Hematopoietic multipotent progenitor cell treated with erythropoietin and hydrocortisone succinate and interleukin-3 and kit ligand, for 17 days (in vitro differentiated cells): ENCODE measurements at regions not wholly inside any gene's neighbourhood (a gene's known extent, or its start where the extent isn't known, plus 50 kb on each side); places are given as distances from the start of the nearest gene placed in this dataset.
"Not testable (repeated sequence)": the region's sequence is repeated elsewhere in the genome, so short reads cannot be mapped to it uniquely, and the experiment has no call there.

Experiments
- DNase-seq: peaks from one replicate; pipeline ENCODE4 v3.0.0-alpha.2; 2015; ENCODE audit warnings: low spot score

GRCh38 chr7:46625032-46625431, 704.0 kb upstream of the IGFBP3 start:
- no peak for DNase-seq

GRCh38 chr7:46622251-46622650, 701.2 kb upstream of the IGFBP3 start:
- no peak for DNase-seq

GRCh38 chr7:46619723-46620310, 698.7 kb upstream of the IGFBP3 start:
- DNase-seq = no peak

DNA sequence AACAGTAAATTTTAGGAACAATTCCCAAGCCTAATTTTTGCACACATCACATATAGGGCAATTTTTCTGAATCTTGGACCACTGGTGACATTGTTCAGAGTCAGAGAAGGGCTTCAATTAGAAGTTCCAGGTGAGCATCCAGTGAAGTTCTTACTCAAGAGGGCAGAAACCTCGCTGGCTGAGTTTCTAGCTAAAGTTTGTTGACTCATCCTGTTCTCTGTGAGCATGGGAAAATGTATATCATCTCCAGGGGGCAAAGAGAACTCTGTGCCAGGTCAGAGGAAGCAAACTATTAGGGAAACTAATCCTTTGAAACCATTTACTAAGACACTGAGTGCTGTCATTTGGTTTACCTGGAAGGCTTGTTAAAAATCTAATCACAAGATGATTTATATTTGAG, 695.6 kb upstream of the IGFBP3 start:
- DNase-seq = no peak

DNA sequence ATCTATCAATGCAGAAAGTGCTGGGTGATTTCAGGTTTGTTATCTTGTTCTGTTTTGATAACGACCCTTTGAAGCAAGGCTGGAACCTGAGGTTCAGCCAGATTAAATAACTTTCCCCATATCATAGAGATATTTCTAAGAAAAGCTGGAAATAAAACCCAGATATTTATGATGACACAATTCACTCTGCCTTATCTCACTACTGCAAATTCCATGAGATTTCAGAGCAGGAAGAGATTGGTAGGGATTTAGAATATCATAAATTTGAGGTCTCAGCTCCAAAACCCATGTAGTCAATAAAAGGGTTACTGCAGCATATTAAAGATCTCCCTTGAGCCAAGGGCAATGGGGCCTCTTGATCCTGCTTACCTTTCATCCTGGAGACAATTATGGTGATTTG, 692.5 kb upstream of the IGFBP3 start:
- no peak for DNase-seq

GRCh38 chr7:46613116-46613515, 692.0 kb upstream of the IGFBP3 start:
- no peak for DNase-seq

GRCh38 chr7:46611508-46611907, 690.4 kb upstream of the IGFBP3 start:
- no peak for DNase-seq

DNA sequence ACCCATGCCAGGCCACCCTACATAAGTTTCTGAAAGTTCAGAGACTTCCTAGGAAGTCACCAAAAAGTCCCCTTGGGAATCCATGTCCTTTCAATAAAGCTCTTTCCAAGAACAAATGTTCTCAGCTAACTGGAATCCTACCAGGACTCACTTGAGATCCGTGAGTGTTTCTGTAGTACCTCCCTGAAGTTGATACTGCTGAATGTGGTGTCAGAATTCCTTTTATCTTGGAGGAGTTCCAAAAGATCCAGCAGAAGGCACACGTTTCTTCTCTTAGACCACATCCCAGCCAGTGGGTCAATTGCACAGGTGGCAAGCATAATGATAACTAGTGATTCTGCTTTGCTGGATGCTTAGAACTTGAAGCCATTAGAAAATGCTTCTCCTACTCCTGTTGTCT, 689.7 kb upstream of the IGFBP3 start:
- DNase-seq = no peak

GRCh38 chr7:46607176-46607575, 686.1 kb upstream of the IGFBP3 start:
- no peak for DNase-seq

GRCh38 chr7:46606761-46607160, 685.7 kb upstream of the IGFBP3 start:
- DNase-seq = no peak

- no peak for DNase-seq
These were observed 683.2 kb upstream of the IGFBP3 start for GRCh38 chr7:46604241-46604661.

DNA sequence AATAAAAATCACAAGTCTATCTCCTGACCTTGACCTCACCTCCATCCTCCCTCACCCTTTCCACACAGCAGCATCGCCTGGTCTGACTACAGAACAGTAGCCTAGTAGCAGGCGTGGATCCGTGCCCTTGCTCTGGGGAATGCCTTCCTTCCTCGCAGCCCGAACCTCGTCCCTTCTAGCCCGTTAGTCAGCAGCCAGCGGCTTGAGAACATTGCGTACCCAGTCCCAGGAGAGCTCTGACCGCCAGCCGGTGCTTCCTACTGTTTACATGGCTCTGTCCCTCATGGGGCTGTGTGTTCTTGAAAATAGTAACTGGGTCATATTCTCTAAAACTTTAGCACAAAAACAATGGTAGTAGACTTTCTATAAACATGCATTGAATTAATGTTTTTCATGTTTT, 682.7 kb upstream of the IGFBP3 start:
- no peak for DNase-seq

DNA sequence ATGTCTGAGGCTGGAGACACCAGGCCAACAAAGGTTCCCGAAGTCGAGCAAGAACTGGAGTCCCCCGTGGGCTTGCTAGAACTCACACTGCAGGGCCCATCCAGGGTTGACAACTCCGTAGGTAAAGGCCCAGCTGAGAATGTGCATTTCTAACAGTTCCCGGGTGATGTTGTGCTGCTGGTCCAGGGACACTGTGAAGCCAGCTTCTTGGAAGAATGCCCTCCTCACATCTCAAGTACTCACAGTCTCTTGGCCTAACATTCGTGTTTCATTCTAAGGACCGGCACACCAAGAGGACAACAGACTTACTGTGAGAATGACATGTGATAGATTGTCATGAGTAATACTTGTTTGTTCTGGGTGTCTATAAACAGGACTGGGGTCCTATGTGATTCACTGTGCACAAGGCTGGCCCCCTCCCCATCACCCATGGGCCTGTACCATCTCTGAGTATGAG, 682.3 kb upstream of the IGFBP3 start:
- no peak for DNase-seq

GRCh38 chr7:46600340-46600739, 679.3 kb upstream of the IGFBP3 start:
- no peak for DNase-seq

GRCh38 chr7:46594831-46595230, 673.8 kb upstream of the IGFBP3 start:
- DNase-seq = not testable (repeated sequence)

- not testable (repeated sequence) for DNase-seq
These were observed 670.1 kb upstream of the IGFBP3 start for GRCh38 chr7:46590918-46591905.

DNA sequence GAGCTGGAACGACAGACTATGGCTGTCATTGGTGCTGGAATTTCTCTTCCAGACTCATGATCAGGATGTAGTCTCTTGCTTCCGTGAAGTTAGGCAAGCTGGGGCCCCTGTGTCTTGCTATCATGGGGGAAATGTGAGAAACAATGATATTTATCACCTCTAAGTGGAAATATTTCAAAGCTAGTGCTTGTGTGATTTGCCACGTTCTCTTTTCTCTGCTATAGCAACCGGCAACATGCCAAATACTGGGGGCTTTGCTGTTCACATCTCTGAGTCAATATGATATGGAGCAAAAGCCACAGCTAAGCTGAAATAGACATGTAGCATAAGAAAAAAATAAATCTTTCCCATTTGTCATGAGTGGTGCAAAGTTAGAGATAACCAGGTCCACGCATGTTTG, 668.2 kb upstream of the IGFBP3 start:
- DNase-seq = no peak

GRCh38 chr7:46586406-46586805, 665.3 kb upstream of the IGFBP3 start:
- DNase-seq = no peak

GRCh38 chr7:46583656-46584055, 662.6 kb upstream of the IGFBP3 start:
- no peak for DNase-seq

DNA sequence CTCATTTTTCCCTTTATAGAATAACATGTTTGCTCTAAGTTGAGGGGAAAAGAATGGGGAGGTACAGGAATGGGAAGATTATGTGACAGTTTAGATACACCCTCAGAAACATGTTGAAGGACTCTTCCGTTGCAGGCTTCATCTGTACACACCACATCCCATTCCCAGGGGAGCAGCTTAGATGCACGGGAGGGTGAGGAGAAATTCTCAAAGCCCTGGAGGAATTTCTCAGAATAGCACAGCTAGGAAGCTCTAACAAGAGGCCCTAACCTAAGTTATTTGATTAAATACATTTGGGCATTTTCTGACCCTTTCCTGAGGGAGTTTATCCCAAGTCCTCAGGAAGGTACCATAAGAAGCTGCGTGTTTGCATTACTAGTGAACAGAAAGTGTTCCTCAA, 660.2 kb upstream of the IGFBP3 start:
- DNase-seq = no peak

DNA sequence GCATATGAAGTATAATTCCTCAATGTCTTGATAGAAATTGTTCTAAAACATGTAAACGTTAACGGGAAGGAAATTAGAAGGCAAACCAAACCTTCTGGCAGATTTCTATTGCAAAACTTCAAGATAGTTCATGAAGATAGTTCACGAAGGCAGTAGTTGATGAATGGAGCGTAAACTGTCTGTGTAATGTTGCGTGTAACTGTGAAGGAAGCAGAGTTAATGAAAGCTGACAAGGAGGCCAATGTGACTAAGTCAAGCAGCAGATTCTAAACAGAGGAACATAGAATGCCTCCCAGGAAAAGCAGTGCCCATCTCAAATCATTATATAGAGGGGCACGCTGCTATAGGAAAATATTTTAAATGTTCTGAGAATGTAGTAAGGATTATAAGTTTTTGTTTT, 659.7 kb upstream of the IGFBP3 start:
- no peak for DNase-seq

GRCh38 chr7:46577394-46577793, 656.3 kb upstream of the IGFBP3 start:
- DNase-seq = no peak

DNA sequence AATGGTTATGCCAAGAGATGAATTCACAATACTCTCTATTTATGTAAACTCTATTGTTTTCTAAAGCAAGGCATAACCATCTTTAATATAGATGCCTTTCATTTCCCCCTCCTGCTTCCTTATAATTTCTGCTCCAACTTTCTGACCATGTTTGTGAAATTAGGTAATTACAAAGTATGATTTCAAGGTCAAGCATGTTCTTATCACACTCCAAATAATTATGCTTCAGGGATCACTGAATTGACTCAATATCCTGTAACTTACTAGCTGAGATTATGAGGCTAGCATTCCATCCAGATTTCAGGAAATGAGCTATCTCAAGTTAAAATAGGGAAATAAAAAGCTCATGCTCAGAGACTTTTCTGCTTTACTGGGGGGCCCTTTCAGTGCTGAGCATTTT, 655.9 kb upstream of the IGFBP3 start:
- DNase-seq = no peak
